Naive B cell (primary cell): ENCODE measurements at regions not wholly inside any gene's neighbourhood (a gene's known extent, or its start where the extent isn't known, plus 50 kb on each side); places are given as distances from the start of the nearest gene placed in this dataset.

ENCODE experiments used
- ATAC-seq, 2 donors: fragments of 150-1000 bp; cut with Tn5 transposase; 2 replicates each; pipeline ENCODE4 v1.10.0; 2021; ENCODE audit warnings: low read depth in 2 of 2, mild to moderate bottlenecking in 2 of 2, moderate library complexity in 2 of 2
- DNase-seq: peaks from one replicate; pipeline ENCODE4 v3.0.0; 2022
- H3K27ac Mint-ChIP-seq, 6 donors: one replicate each; pipeline ENCODE4 v1.8.0; 2020 to 2022; ENCODE audit warnings: mild to moderate bottlenecking in 6 of 6, mixed read lengths in 6 of 6, moderate library complexity in 5 of 6, inconsistent platforms in 2 of 6
- H3K27me3 Mint-ChIP-seq, 3 donors: one replicate each; pipeline ENCODE4 v1.8.0; 2021 to 2022; ENCODE audit warnings: mixed read lengths in 3 of 3, mild to moderate bottlenecking in 1 of 3
- H3K36me3 Mint-ChIP-seq, 2 donors: one replicate each; pipeline ENCODE4 v1.8.0; 2020 to 2022; ENCODE audit warnings: mixed read lengths in 2 of 2, inconsistent platforms in 1 of 2, mild to moderate bottlenecking in 1 of 2
- H3K4me1 Mint-ChIP-seq, 3 donors: one replicate each; pipeline ENCODE4 v1.8.0; 2020 to 2022; ENCODE audit warnings: mixed read lengths in 3 of 3, inconsistent platforms in 1 of 3, mild to moderate bottlenecking in 1 of 3, moderate library complexity in 1 of 3
- H3K4me3 Mint-ChIP-seq, 8 donors: one replicate each; pipeline ENCODE4 v1.8.0; 2020 to 2022; ENCODE audit warnings: mild to moderate bottlenecking in 8 of 8, mixed read lengths in 8 of 8, moderate library complexity in 8 of 8, inconsistent platforms in 2 of 8
- H3K9me3 Mint-ChIP-seq, 7 donors: one replicate each; pipeline ENCODE4 v1.8.0; 2020 to 2022; ENCODE audit warnings: mixed read lengths in 7 of 7, mild to moderate bottlenecking in 5 of 7, inconsistent platforms in 2 of 7, moderate library complexity in 1 of 7

GRCh38 chr16:51710905-51711563 lies 560.0 kb upstream of the SALL1 start:
- ATAC-seq (no peak), DNase-seq (no peak)
- Mint-ChIP-seq H3K9me3 (peaks cover 4 to 33% (median 11%) of the 10 kb centered on the region in 7 donors), H3K27ac (no peak overlapping the region), H3K27me3 (peaks cover 0 to 4% (median 0%) of the 10 kb centered on the region in 3 donors), H3K4me3 (no peak overlapping the region), H3K36me3 (no peaks in the 10 kb centered on the region), H3K4me1 (no peaks in the 10 kb centered on the region)

GRCh38 chr16:51710186-51710585 lies 559.1 kb upstream of the SALL1 start:
- no peak for ATAC-seq
- peaks cover 0 to 4% (median 0%) of the 10 kb centered on the region in 3 donors for H3K27me3 Mint-ChIP-seq
- no peaks in the 10 kb centered on the region for H3K36me3 Mint-ChIP-seq
- DNase-seq = no peak
- peak overlapping the region in 1 of 6 donors; percentile 14 for H3K27ac Mint-ChIP-seq
- no peaks in the 10 kb centered on the region for H3K4me1 Mint-ChIP-seq
- H3K9me3 Mint-ChIP-seq = peaks cover 4 to 36% (median 10%) of the 10 kb centered on the region in 7 donors
- H3K4me3 Mint-ChIP-seq = no peak overlapping the region

GRCh38 chr16:51708861-51709260 lies 557.8 kb upstream of the SALL1 start:
- Mint-ChIP-seq H3K9me3 (peaks cover 8 to 35% (median 16%) of the 10 kb centered on the region in 7 donors), H3K27me3 (peaks cover 0 to 4% (median 0%) of the 10 kb centered on the region in 3 donors), H3K36me3 (peaks cover 6 to 11% of the 10 kb centered on the region in 2 donors), H3K4me1 (no peaks in the 10 kb centered on the region), H3K27ac (no peak overlapping the region), H3K4me3 (no peak overlapping the region)
- no peak for DNase-seq
- no peak for ATAC-seq

- no peak for ATAC-seq
- no peak overlapping the region for H3K4me3 Mint-ChIP-seq
- no peaks in the 10 kb centered on the region for H3K4me1 Mint-ChIP-seq
- peaks cover 7 to 33% (median 18%) of the 10 kb centered on the region in 7 donors for H3K9me3 Mint-ChIP-seq
- H3K27ac Mint-ChIP-seq = no peak overlapping the region
- H3K27me3 Mint-ChIP-seq = peaks cover 0 to 4% (median 0%) of the 10 kb centered on the region in 3 donors
- DNase-seq = no peak
- peaks cover 9 to 16% of the 10 kb centered on the region in 2 donors for H3K36me3 Mint-ChIP-seq
Measured at GRCh38 chr16:51707666-51708065, 556.6 kb upstream of the SALL1 start.

GRCh38 chr16:51705142-51705541 lies 554.1 kb upstream of the SALL1 start:
- Mint-ChIP-seq H3K4me1 (no peaks in the 10 kb centered on the region), H3K9me3 (peaks cover 9 to 33% (median 19%) of the 10 kb centered on the region in 7 donors), H3K27ac (no peak overlapping the region), H3K36me3 (peaks cover 9 to 16% of the 10 kb centered on the region in 2 donors), H3K4me3 (no peak overlapping the region), H3K27me3 (peaks cover 0 to 4% (median 0%) of the 10 kb centered on the region in 3 donors)
- DNase-seq = no peak
- no peak for ATAC-seq

- Mint-ChIP-seq H3K27me3 (no peaks in the 10 kb centered on the region), H3K9me3 (peaks cover 9 to 21% (median 13%) of the 10 kb centered on the region in 7 donors), H3K4me3 (no peak overlapping the region), H3K4me1 (no peaks in the 10 kb centered on the region), H3K27ac (no peak overlapping the region), H3K36me3 (peaks cover 9 to 16% of the 10 kb centered on the region in 2 donors)
- ATAC-seq = no peak
- no peak for DNase-seq
Measured at GRCh38 chr16:51701025-51701424, 550.0 kb upstream of the SALL1 start.

GRCh38 chr16:51699686-51700396 lies 548.8 kb upstream of the SALL1 start:
- Mint-ChIP-seq H3K4me3 (no peak overlapping the region), H3K9me3 (peaks cover 9 to 19% (median 10%) of the 10 kb centered on the region in 7 donors), H3K27ac (no peak overlapping the region), H3K36me3 (peaks cover 9 to 14% of the 10 kb centered on the region in 2 donors), H3K27me3 (no peaks in the 10 kb centered on the region), H3K4me1 (no peaks in the 10 kb centered on the region)
- no peak for DNase-seq
- no peak for ATAC-seq

GRCh38 chr16:51698647-51699046 lies 547.6 kb upstream of the SALL1 start:
- DNase-seq = no peak
- H3K36me3 Mint-ChIP-seq = peaks cover under 1 to 3% of the 10 kb centered on the region in 2 donors
- H3K4me3 Mint-ChIP-seq = no peak overlapping the region
- peaks cover under 1 to 20% (median 12%) of the 10 kb centered on the region in 7 donors for H3K9me3 Mint-ChIP-seq
- no peaks in the 10 kb centered on the region for H3K27me3 Mint-ChIP-seq
- no peak for ATAC-seq
- no peaks in the 10 kb centered on the region for H3K4me1 Mint-ChIP-seq
- no peak overlapping the region for H3K27ac Mint-ChIP-seq

- Mint-ChIP-seq H3K9me3 (peaks cover 0 to 29% (median 12%) of the 10 kb centered on the region in 7 donors), H3K4me3 (no peak overlapping the region), H3K27me3 (no peaks in the 10 kb centered on the region), H3K4me1 (no peaks in the 10 kb centered on the region), H3K27ac (no peak overlapping the region), H3K36me3 (no peaks in the 10 kb centered on the region)
- no peak for DNase-seq
- no peak for ATAC-seq
Measured at GRCh38 chr16:51697454-51697853, 546.4 kb upstream of the SALL1 start.

- no peak for ATAC-seq
- Mint-ChIP-seq H3K9me3 (peaks cover 0 to 35% (median 14%) of the 10 kb centered on the region in 7 donors), H3K27ac (no peak overlapping the region), H3K4me1 (no peaks in the 10 kb centered on the region), H3K36me3 (no peaks in the 10 kb centered on the region), H3K27me3 (no peaks in the 10 kb centered on the region), H3K4me3 (no peak overlapping the region)
- DNase-seq = no peak
Measured at GRCh38 chr16:51696376-51696775, 545.3 kb upstream of the SALL1 start.

- ATAC-seq (no peak), DNase-seq (no peak)
- Mint-ChIP-seq H3K27me3 (no peaks in the 10 kb centered on the region), H3K4me1 (no peaks in the 10 kb centered on the region), H3K9me3 (peaks cover 6 to 65% (median 21%) of the 10 kb centered on the region in 7 donors), H3K4me3 (no peak overlapping the region), H3K36me3 (no peaks in the 10 kb centered on the region), H3K27ac (no peak overlapping the region)
Measured at GRCh38 chr16:51691109-51691508, 540.0 kb upstream of the SALL1 start.

- Mint-ChIP-seq H3K27ac (no peak overlapping the region), H3K4me1 (no peaks in the 10 kb centered on the region), H3K9me3 (peaks cover 5 to 24% (median 7%) of the 10 kb centered on the region in 7 donors), H3K36me3 (no peaks in the 10 kb centered on the region), H3K27me3 (peaks cover 0 to 5% (median 0%) of the 10 kb centered on the region in 3 donors), H3K4me3 (no peak overlapping the region)
- ATAC-seq (no peak), DNase-seq (no peak)
Measured at GRCh38 chr16:51685498-51685897, 534.4 kb upstream of the SALL1 start.

GRCh38 chr16:51683882-51684281 lies 532.8 kb upstream of the SALL1 start:
- Mint-ChIP-seq H3K4me1 (no peaks in the 10 kb centered on the region), H3K27me3 (peaks cover 0 to 5% (median 0%) of the 10 kb centered on the region in 3 donors), H3K4me3 (no peak overlapping the region), H3K27ac (no peak overlapping the region), H3K9me3 (peaks cover 3 to 13% (median 7%) of the 10 kb centered on the region in 7 donors), H3K36me3 (no peaks in the 10 kb centered on the region)
- ATAC-seq (no peak), DNase-seq (no peak)

- DNase-seq (no peak), ATAC-seq (no peak)
- H3K4me1 Mint-ChIP-seq = no peaks in the 10 kb centered on the region
- H3K27me3 Mint-ChIP-seq = peaks cover 0 to 5% (median 0%) of the 10 kb centered on the region in 3 donors
- H3K36me3 Mint-ChIP-seq = no peaks in the 10 kb centered on the region
- no peak overlapping the region for H3K27ac Mint-ChIP-seq
- H3K4me3 Mint-ChIP-seq = no peak overlapping the region
- peaks cover 1 to 11% (median 7%) of the 10 kb centered on the region in 7 donors for H3K9me3 Mint-ChIP-seq
Measured at GRCh38 chr16:51682905-51683304, 531.8 kb upstream of the SALL1 start.
